Immature natural killer cell (primary cell): ENCODE measurements at regions not wholly inside any gene's neighbourhood (a gene's known extent, or its start where the extent isn't known, plus 50 kb on each side); places are given as distances from the start of the nearest gene placed in this dataset.

Source experiments
- DNase-seq, 3 donors: peaks; one replicate each; pipeline ENCODE4 v3.0.0; 2022; ENCODE audit warnings: mixed read lengths in 1 of 3
- H3K27ac Mint-ChIP-seq, 6 donors: one replicate each; pipeline ENCODE4 v1.8.0; 2020; ENCODE audit warnings: mixed read lengths in 6 of 6, mild to moderate bottlenecking in 5 of 6, inconsistent platforms in 4 of 6, moderate library complexity in 3 of 6
- H3K27me3 Mint-ChIP-seq, 3 donors: one replicate each; pipeline ENCODE4 v1.8.0; 2020 to 2021; ENCODE audit warnings: low read depth in 3 of 3, mild to moderate bottlenecking in 3 of 3, mixed read lengths in 3 of 3, moderate library complexity in 3 of 3, inconsistent platforms in 1 of 3
- H3K36me3 Mint-ChIP-seq, 3 donors: one replicate each; pipeline ENCODE4 v1.8.0; 2020; ENCODE audit warnings: mixed read lengths in 3 of 3, inconsistent platforms in 2 of 3, mild to moderate bottlenecking in 2 of 3
- H3K4me1 Mint-ChIP-seq, 2 donors: one replicate each; pipeline ENCODE4 v1.8.0; 2020; ENCODE audit warnings: inconsistent platforms in 2 of 2, mild to moderate bottlenecking in 2 of 2, mixed read lengths in 2 of 2, moderate library complexity in 1 of 2
- H3K4me3 Mint-ChIP-seq, 5 donors: one replicate each; pipeline ENCODE4 v1.8.0; 2020; ENCODE audit warnings: mild to moderate bottlenecking in 5 of 5, mixed read lengths in 5 of 5, inconsistent platforms in 3 of 5, moderate library complexity in 3 of 5
- H3K9me3 Mint-ChIP-seq, 6 donors: one replicate each; pipeline ENCODE4 v1.8.0; 2020; ENCODE audit warnings: mild to moderate bottlenecking in 6 of 6, mixed read lengths in 6 of 6, inconsistent platforms in 4 of 6, moderate library complexity in 3 of 6

- H3K27ac Mint-ChIP-seq: no peak overlapping the region
- H3K36me3 Mint-ChIP-seq: no peaks in the 10 kb centered on the region
- H3K27me3 Mint-ChIP-seq: peaks cover 0 to 14% (median 2%) of the 10 kb centered on the region in 3 donors
- H3K9me3 Mint-ChIP-seq: no peaks in the 10 kb centered on the region
- H3K4me1 Mint-ChIP-seq: no peaks in the 10 kb centered on the region
- peak in 1 of 3 donors; percentile 6 for DNase-seq
- H3K4me3 Mint-ChIP-seq: no peak overlapping the region
Observed at GRCh38 chr12:13362260-13362841, 165.8 kb downstream of the EMP1 start.

DNA sequence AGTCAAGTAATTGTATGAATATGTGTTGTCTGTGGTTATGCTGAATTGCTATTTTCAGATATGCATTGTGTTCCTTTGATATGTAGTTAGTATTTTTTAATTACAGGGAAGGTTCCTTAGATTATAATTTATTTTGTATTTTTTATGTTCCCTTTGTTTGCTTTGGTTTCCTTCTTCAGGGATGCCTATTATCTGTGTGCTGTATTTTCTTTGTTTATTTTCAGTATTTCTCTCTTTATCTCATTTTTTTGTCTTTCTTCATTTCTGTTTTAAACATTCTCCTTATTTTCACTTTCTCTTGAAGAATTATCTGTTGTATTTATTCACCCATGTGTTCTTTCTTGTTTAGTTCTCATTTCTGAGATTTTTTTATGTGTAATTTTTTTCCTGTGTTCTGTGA, 163.1 kb downstream of the EMP1 start:
- no peaks in the 10 kb centered on the region for H3K9me3 Mint-ChIP-seq
- H3K4me3 Mint-ChIP-seq: no peak overlapping the region
- DNase-seq: no peak
- no peaks in the 10 kb centered on the region for H3K36me3 Mint-ChIP-seq
- no peak overlapping the region for H3K27ac Mint-ChIP-seq
- H3K4me1 Mint-ChIP-seq: no peaks in the 10 kb centered on the region
- H3K27me3 Mint-ChIP-seq: peaks cover 0 to 11% (median 2%) of the 10 kb centered on the region in 3 donors

GRCh38 chr12:13358391-13358905, 161.9 kb downstream of the EMP1 start:
- DNase-seq: no peak
- Mint-ChIP-seq H3K4me1 (no peaks in the 10 kb centered on the region), H3K9me3 (no peaks in the 10 kb centered on the region), H3K36me3 (no peaks in the 10 kb centered on the region), H3K4me3 (no peak overlapping the region), H3K27me3 (peaks cover 0 to 11% (median 2%) of the 10 kb centered on the region in 3 donors), H3K27ac (no peak overlapping the region)

- Mint-ChIP-seq H3K9me3 (peaks cover 0 to 2% (median 0%) of the 10 kb centered on the region in 6 donors), H3K27ac (no peak overlapping the region), H3K4me3 (no peak overlapping the region), H3K27me3 (peaks cover 5 to 8% (median 6%) of the 10 kb centered on the region in 3 donors), H3K36me3 (no peaks in the 10 kb centered on the region), H3K4me1 (no peaks in the 10 kb centered on the region)
- no peak for DNase-seq
Observed at GRCh38 chr12:13350946-13351345, 154.4 kb downstream of the EMP1 start.

DNA sequence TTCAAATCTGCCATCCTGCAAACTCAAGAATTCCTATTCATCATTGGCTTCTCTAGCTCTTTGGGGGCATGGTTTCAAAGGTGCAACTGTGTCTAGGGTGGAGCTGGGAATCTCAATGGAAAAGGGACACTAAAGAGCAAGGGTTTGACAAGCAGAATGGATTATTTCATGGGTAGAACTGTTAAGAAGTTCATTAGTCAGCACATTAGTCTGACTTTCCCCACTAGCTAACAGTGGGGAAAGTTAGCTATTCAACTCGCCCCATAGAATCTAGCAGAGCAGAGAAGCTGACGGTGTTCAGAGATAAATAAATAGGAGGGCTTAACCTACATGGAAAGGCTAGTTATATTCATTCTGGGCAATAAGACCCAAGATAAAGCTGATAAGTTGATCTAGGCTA, 153.9 kb downstream of the EMP1 start:
- Mint-ChIP-seq H3K4me1 (no peaks in the 10 kb centered on the region), H3K36me3 (no peaks in the 10 kb centered on the region), H3K27me3 (peaks cover 5 to 8% (median 6%) of the 10 kb centered on the region in 3 donors), H3K9me3 (peaks cover 0 to 2% (median 0%) of the 10 kb centered on the region in 6 donors), H3K27ac (no peak overlapping the region), H3K4me3 (no peak overlapping the region)
- no peak for DNase-seq

GRCh38 chr12:13348464-13348863, 151.9 kb downstream of the EMP1 start:
- DNase-seq: no peak
- no peaks in the 10 kb centered on the region for H3K36me3 Mint-ChIP-seq
- H3K27me3 Mint-ChIP-seq: peaks cover 8 to 9% (median 9%) of the 10 kb centered on the region in 3 donors
- H3K27ac Mint-ChIP-seq: no peak overlapping the region
- H3K4me3 Mint-ChIP-seq: no peak overlapping the region
- peaks cover 0 to 2% (median 0%) of the 10 kb centered on the region in 6 donors for H3K9me3 Mint-ChIP-seq
- no peaks in the 10 kb centered on the region for H3K4me1 Mint-ChIP-seq

GRCh38 chr12:13347241-13348043, 150.9 kb downstream of the EMP1 start:
- H3K36me3 Mint-ChIP-seq: no peaks in the 10 kb centered on the region
- DNase-seq: no peak
- H3K4me3 Mint-ChIP-seq: no peak overlapping the region
- peaks cover 6 to 8% (median 7%) of the 10 kb centered on the region in 3 donors for H3K27me3 Mint-ChIP-seq
- no peak overlapping the region for H3K27ac Mint-ChIP-seq
- H3K4me1 Mint-ChIP-seq: no peaks in the 10 kb centered on the region
- peaks cover 0 to 2% (median 0%) of the 10 kb centered on the region in 6 donors for H3K9me3 Mint-ChIP-seq

GRCh38 chr12:13345722-13346121, 149.2 kb downstream of the EMP1 start:
- DNase-seq: no peak
- no peak overlapping the region for H3K27ac Mint-ChIP-seq
- H3K36me3 Mint-ChIP-seq: no peaks in the 10 kb centered on the region
- H3K4me3 Mint-ChIP-seq: no peak overlapping the region
- H3K4me1 Mint-ChIP-seq: no peaks in the 10 kb centered on the region
- H3K27me3 Mint-ChIP-seq: peaks cover 3 to 5% (median 4%) of the 10 kb centered on the region in 3 donors
- H3K9me3 Mint-ChIP-seq: peaks cover 0 to 2% (median 0%) of the 10 kb centered on the region in 6 donors

GRCh38 chr12:13343375-13343774, 146.8 kb downstream of the EMP1 start:
- Mint-ChIP-seq H3K27ac (no peak overlapping the region), H3K9me3 (no peaks in the 10 kb centered on the region), H3K4me3 (no peak overlapping the region), H3K27me3 (peaks cover 4 to 6% (median 5%) of the 10 kb centered on the region in 3 donors), H3K4me1 (no peaks in the 10 kb centered on the region), H3K36me3 (no peaks in the 10 kb centered on the region)
- DNase-seq: no peak

DNA sequence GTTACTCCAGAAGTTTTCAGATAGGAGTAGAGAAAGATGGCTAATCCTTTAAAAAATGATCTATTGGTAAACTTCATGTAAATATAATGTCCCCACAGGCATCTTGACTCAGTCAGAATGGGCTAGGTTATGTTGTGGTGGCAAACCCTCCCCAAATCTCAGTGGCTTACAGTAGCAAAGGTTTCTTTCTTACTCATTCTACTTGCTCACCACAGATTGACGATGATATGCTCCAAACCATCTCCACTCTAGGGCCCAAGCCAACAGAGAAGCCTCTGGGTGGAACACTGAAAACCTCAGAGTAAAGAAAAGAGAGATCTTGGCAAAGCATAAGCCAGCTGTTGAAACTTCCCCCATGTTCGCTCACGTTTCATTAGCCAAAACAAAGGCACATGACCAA, 146.4 kb downstream of the EMP1 start:
- Mint-ChIP-seq H3K36me3 (no peaks in the 10 kb centered on the region), H3K9me3 (no peaks in the 10 kb centered on the region), H3K4me3 (no peak overlapping the region), H3K27me3 (peaks cover 4 to 6% (median 5%) of the 10 kb centered on the region in 3 donors), H3K4me1 (no peaks in the 10 kb centered on the region), H3K27ac (no peak overlapping the region)
- no peak for DNase-seq

DNA sequence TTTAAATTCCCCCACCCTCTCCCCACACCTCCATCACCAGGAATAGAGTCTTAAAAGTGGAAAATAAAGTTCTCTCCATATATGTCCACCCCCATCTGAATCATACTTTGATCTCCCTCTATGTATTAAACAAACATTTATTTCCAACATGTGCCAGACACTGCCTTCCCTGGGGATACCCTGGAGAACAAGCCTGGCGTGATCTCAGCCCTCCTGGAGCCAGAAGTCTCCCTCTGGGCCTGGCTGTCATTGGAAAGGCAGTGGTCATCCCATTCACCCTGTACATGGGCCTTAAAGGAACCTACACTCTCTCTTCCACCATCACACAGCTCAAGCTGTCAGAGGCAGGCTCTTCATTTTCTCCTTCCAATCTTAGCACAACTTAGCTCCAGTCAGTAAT, 143.6 kb downstream of the EMP1 start:
- H3K27me3 Mint-ChIP-seq: peaks cover 3 to 5% (median 3%) of the 10 kb centered on the region in 3 donors
- no peaks in the 10 kb centered on the region for H3K9me3 Mint-ChIP-seq
- DNase-seq: no peak
- no peaks in the 10 kb centered on the region for H3K4me1 Mint-ChIP-seq
- H3K4me3 Mint-ChIP-seq: no peak overlapping the region
- H3K27ac Mint-ChIP-seq: no peak overlapping the region
- no peaks in the 10 kb centered on the region for H3K36me3 Mint-ChIP-seq

DNA sequence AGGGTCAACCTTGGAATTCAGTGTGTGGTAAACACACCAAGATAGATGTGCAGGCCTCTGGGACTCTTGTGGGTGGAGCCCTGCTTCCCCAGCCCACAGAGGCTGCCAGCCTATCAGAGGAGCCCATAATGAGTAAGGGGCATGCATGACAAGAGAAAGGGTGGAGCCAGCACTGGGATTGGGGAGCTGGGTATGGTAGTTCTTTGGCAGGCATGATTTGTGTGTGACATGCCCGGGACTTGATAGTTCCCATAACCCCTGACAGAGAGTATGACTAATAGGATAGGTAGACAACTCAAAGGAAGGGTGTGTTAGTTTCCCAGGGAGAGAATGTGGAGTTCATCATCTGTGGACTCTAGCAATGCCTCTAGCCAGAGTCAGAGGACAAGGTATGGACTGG, 143.0 kb downstream of the EMP1 start:
- Mint-ChIP-seq H3K4me3 (no peak overlapping the region), H3K27ac (no peak overlapping the region), H3K9me3 (no peaks in the 10 kb centered on the region), H3K27me3 (peaks cover 0 to 3% (median 2%) of the 10 kb centered on the region in 3 donors), H3K36me3 (no peaks in the 10 kb centered on the region), H3K4me1 (no peaks in the 10 kb centered on the region)
- no peak for DNase-seq

GRCh38 chr12:13339091-13339490, 142.6 kb downstream of the EMP1 start:
- no peak for DNase-seq
- H3K4me1 Mint-ChIP-seq: no peaks in the 10 kb centered on the region
- no peak overlapping the region for H3K27ac Mint-ChIP-seq
- peaks cover 0 to 3% (median 2%) of the 10 kb centered on the region in 3 donors for H3K27me3 Mint-ChIP-seq
- H3K9me3 Mint-ChIP-seq: no peaks in the 10 kb centered on the region
- no peaks in the 10 kb centered on the region for H3K36me3 Mint-ChIP-seq
- no peak overlapping the region for H3K4me3 Mint-ChIP-seq

DNA sequence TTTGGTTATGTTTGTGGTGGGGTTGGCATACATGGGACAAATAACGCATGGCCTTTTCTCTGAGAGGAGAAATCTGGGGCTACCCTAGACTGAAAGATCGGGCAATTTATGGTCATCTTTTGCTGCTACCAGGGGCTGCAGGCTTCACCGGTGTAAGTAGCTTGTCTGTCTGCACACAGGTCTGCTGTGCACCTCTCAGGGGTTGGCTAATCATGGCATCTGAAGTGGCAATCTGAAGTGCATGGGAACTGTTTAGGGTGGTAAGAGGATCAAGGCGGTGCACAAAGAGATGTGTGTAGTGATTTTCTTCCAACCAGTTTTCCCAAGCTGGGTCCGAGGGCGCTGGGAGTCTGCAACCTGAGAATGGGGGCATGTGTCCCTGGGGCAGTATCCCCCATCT, 141.3 kb downstream of the EMP1 start:
- no peak for DNase-seq
- Mint-ChIP-seq H3K4me1 (no peaks in the 10 kb centered on the region), H3K36me3 (no peaks in the 10 kb centered on the region), H3K9me3 (no peaks in the 10 kb centered on the region), H3K4me3 (no peak overlapping the region), H3K27ac (no peak overlapping the region), H3K27me3 (peaks cover 0 to 4% (median 3%) of the 10 kb centered on the region in 3 donors)
